IgD-negative memory B cell (primary cell): ENCODE measurements at regions not wholly inside any gene's neighbourhood (a gene's known extent, or its start where the extent isn't known, plus 50 kb on each side); places are given as distances from the start of the nearest gene placed in this dataset.

Experiments
- H3K27ac Mint-ChIP-seq, 3 donors: one replicate each; pipeline ENCODE4 v1.8.0; 2020 to 2022; ENCODE audit warnings: mild to moderate bottlenecking in 3 of 3, mixed read lengths in 3 of 3, moderate library complexity in 1 of 3
- H3K27me3 Mint-ChIP-seq: one replicate; pipeline ENCODE4 v1.8.0; 2021; ENCODE audit warnings: mixed read lengths
- H3K36me3 Mint-ChIP-seq: one replicate; pipeline ENCODE4 v1.8.0; 2020; ENCODE audit warnings: mild to moderate bottlenecking, mixed read lengths
- H3K4me1 Mint-ChIP-seq, 3 donors: one replicate each; pipeline ENCODE4 v1.8.0; 2020 to 2022; ENCODE audit warnings: mixed read lengths in 3 of 3, mild to moderate bottlenecking in 1 of 3
- H3K4me3 Mint-ChIP-seq, 4 donors: one replicate each; pipeline ENCODE4 v1.8.0; 2020 to 2022; ENCODE audit warnings: mild to moderate bottlenecking in 4 of 4, mixed read lengths in 4 of 4, moderate library complexity in 3 of 4
- H3K9me3 Mint-ChIP-seq, 3 donors: one replicate each; pipeline ENCODE4 v1.8.0; 2020 to 2021; ENCODE audit warnings: mixed read lengths in 3 of 3, mild to moderate bottlenecking in 1 of 3

DNA sequence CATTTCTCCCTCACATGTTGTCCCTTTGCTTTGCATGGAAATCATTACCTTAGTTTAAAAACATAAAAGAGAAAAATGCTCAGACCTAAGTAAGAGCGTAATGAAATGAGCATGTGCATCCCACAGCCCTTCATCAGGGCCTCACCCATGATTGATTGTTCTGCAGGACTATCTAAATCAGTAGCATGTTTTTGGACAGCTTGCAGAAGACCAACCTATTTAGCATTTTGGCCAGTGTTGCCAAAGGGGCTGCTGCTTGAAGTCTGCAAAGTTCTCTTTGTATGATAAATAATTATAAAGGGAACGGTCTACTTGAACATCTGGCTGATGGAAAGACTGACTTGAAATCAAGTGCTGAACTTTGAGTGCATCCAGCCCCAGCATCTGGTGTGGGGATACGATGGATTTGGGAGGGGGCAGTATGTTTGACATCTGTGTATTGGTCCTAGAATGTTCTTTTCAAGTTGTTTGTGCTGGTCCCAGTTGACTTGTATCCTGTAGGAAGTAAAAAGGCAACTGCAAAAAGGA is 76.1 kb upstream of the LIMCH1 start:
- H3K4me3 Mint-ChIP-seq = no peak overlapping the region
- no peaks in the 10 kb centered on the region for H3K27me3 Mint-ChIP-seq
- H3K9me3 Mint-ChIP-seq = peaks cover 0 to 4% (median 3%) of the 10 kb centered on the region in 3 donors
- no peaks in the 10 kb centered on the region for H3K4me1 Mint-ChIP-seq
- H3K27ac Mint-ChIP-seq = no peak overlapping the region
- peaks cover 1% of the 10 kb centered on the region for H3K36me3 Mint-ChIP-seq

DNA sequence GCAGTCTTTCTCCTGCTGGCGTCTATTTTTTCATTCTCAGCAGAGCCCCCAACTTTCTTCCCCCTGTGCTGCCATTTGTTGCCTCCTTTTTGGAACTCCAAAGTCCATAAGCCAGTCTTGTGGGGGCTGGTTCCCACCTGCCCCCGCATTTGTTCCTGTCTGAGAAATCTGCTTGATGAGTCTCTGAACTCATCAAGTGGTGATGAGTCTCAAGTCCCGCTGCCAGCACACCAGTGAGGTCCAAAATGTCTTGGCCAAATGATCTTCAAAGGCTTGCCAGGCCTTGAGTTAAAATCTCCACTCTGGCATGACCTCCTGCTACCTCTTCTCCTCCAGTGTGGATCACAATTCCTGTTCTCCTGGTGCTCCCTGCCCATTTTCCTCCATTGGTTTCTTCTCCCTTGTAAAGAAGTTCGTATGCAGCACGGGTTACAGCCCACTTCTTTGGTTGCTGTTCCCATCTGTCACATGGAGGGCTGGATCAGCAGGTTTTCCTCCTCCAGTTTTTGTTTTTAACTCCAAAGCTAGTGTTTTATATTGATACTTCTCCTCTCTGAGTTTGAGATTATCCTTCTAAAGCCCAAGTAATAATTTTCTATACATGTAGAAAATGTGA is 72.7 kb upstream of the LIMCH1 start:
- Mint-ChIP-seq H3K9me3 (peaks cover under 1 to 8% (median 1%) of the 10 kb centered on the region in 3 donors), H3K27ac (no peak overlapping the region)

DNA sequence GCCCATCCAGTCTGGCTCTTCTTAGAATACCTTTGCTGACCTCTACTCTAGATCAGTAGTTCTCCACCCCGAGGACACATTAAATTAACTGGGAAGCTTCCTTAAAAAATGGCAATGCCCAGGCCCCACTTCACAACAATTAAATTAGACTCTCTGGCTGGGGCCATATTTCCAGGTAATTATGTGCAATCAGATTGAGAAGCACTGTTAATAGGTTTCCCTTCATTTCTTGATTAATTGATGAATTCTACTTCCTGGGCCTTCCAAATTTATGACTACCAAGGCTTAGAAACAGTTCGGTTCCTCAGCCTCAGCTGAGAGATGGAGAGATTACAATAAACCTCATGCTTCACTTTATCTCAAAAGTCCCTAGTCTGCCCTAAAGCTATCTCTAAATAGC is 71.7 kb upstream of the LIMCH1 start:
- Mint-ChIP-seq H3K27ac (no peak overlapping the region), H3K4me1 (no peaks in the 10 kb centered on the region), H3K36me3 (peaks cover 1% of the 10 kb centered on the region), H3K9me3 (peaks cover 1 to 10% (median 4%) of the 10 kb centered on the region in 3 donors), H3K27me3 (peaks cover 2% of the 10 kb centered on the region), H3K4me3 (no peak overlapping the region)

More for the DNA sequence above, 72.7 kb upstream of the LIMCH1 start:
- peaks cover 1% of the 10 kb centered on the region for H3K36me3 Mint-ChIP-seq
- H3K4me1 Mint-ChIP-seq = no peaks in the 10 kb centered on the region
- no peak overlapping the region for H3K4me3 Mint-ChIP-seq
- H3K27me3 Mint-ChIP-seq = peaks cover 2% of the 10 kb centered on the region

DNA sequence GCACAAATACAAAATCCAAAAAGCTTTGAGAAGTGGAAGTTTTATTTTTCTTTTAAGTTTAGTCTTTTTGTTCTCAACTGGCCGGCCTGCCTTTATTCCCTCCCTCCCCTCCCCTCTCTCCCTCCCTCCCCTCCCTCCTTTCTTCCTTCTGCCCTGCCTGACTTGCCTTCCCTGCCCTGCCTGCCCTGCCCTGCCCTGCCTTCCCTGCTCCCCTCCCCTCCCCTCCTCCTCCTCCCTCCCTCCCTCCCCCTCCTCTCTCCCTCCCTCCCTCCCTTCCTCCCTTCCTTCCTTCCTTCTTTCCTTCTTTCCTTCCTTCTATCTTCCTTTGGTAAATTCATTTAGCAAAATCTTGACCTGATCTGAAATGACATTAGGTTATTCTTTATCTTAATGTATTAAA is 69.8 kb upstream of the LIMCH1 start:
- no peaks in the 10 kb centered on the region for H3K4me1 Mint-ChIP-seq
- no peak overlapping the region for H3K27ac Mint-ChIP-seq
- H3K9me3 Mint-ChIP-seq = peaks cover 1 to 10% (median 4%) of the 10 kb centered on the region in 3 donors
- H3K27me3 Mint-ChIP-seq = peaks cover 2% of the 10 kb centered on the region
- H3K36me3 Mint-ChIP-seq = peaks cover 1% of the 10 kb centered on the region
- no peak overlapping the region for H3K4me3 Mint-ChIP-seq

DNA sequence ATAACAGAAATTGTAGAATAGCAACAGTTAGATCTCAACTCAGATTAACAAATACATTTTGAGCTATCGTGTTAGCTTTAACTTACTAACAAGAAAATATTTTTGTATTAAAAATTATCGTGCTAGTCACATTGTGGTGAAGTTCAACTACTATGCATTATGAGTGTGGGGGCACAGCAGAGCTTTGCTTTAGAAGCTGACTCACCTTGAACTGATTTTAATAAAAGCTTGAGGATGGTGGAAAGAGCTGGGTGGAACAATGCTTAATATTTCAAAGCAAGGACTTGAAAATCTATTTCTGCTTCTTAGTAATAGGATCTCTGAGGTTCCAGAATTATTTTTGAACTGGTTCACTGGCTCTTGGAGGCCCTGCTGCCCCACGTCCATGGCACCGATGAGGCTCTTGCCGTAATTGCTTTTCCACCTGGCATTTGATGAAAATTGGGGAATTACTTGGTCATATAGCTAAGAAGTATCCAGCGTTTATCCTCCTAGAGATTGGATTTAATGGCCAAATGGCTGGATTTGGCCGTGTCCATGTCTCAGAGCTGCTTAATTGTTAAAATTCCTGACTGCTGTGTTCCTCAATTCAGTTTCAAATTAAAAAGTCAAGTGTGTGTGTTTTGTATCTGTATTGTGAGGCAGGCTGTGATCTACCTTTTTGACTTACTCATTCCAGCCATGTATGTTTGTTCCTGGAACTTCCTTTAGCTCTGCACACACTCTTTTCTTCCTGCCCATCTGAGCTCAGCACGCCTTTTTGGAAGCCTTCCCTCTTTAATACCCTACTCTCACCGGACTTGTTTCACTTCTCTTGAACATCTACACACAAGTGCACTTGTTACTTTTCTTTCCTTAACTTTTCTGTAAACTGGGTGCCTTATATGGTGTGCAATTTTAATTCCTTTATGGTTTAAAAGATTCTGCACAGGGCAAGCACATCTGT is 66.6 kb upstream of the LIMCH1 start:
- Mint-ChIP-seq H3K36me3 (no peaks in the 10 kb centered on the region), H3K4me3 (no peak overlapping the region), H3K27me3 (peaks cover 2% of the 10 kb centered on the region), H3K4me1 (no peaks in the 10 kb centered on the region), H3K27ac (no peak overlapping the region), H3K9me3 (peaks cover 2 to 9% (median 4%) of the 10 kb centered on the region in 3 donors)

DNA sequence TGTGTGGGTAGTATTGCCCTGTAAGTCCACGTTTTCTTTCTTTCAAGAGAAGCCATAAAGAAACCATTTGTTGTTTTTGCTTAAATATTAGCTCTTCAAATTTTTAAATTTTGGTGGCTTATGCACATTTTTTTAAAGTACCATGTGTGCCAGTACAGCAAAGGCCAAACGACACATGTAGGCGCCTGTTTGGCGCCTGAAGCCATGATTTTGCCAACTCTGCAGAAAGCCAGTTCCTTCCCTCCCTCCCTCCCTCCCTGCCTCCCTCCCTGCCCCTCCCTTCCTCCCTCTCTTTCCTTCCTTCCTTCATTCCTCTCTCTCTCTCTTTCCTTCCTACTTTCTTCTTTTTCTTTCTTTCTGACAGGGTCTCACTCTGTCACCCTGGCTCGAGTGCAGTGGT is 65.9 kb upstream of the LIMCH1 start:
- Mint-ChIP-seq H3K36me3 (no peaks in the 10 kb centered on the region), H3K4me1 (no peaks in the 10 kb centered on the region), H3K4me3 (no peak overlapping the region), H3K27me3 (peaks cover 2% of the 10 kb centered on the region), H3K27ac (no peak overlapping the region), H3K9me3 (peaks cover 2 to 9% (median 4%) of the 10 kb centered on the region in 3 donors)

DNA sequence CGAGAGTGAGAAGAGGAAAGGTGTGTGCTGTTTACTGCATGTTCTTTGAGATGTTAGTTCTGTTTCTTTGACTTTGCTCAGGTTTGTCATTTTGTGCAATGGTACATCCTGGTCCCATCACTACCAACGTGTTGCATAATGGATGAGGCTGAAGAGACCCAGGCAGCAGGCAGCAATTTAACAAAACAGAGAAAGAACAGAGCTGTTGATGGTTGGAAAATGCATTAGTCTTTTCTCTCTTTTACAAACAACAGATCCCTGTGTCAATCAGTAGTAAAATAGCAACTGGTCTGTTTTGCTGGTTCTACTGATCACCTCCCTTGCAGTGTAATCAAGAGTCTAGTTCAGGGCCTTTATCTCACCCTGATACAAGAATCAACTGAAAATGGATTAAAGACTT is 64.8 kb upstream of the LIMCH1 start:
- H3K36me3 Mint-ChIP-seq = peaks cover 2% of the 10 kb centered on the region
- H3K4me1 Mint-ChIP-seq = no peaks in the 10 kb centered on the region
- H3K27ac Mint-ChIP-seq = no peak overlapping the region
- no peak overlapping the region for H3K4me3 Mint-ChIP-seq
- peaks cover 2% of the 10 kb centered on the region for H3K27me3 Mint-ChIP-seq
- peaks cover 2 to 9% (median 4%) of the 10 kb centered on the region in 3 donors for H3K9me3 Mint-ChIP-seq

DNA sequence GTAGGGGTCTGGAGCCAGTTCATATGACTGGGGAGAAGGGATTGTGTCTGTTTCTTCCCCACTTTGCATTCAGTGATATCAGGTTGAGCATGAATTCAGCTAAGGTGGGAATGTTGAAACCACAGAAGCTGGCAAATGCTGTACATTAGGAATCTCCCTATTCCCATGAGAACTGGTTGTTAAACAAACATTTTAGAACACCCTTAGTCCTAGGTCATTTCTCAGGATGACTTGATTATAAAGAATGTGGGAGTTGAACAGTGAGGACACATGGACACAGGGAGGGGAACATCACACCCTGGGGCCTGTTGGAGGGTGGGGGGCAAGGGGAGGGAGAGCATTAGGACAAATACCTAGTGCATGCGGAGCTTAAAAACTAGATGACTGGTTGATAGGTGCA is 62.6 kb upstream of the LIMCH1 start:
- H3K9me3 Mint-ChIP-seq = peaks cover 2% of the 10 kb centered on the region in 3 donors
- no peak overlapping the region for H3K27ac Mint-ChIP-seq
- H3K36me3 Mint-ChIP-seq = peaks cover 2% of the 10 kb centered on the region
- no peaks in the 10 kb centered on the region for H3K4me1 Mint-ChIP-seq
- no peak overlapping the region for H3K4me3 Mint-ChIP-seq
- no peaks in the 10 kb centered on the region for H3K27me3 Mint-ChIP-seq

DNA sequence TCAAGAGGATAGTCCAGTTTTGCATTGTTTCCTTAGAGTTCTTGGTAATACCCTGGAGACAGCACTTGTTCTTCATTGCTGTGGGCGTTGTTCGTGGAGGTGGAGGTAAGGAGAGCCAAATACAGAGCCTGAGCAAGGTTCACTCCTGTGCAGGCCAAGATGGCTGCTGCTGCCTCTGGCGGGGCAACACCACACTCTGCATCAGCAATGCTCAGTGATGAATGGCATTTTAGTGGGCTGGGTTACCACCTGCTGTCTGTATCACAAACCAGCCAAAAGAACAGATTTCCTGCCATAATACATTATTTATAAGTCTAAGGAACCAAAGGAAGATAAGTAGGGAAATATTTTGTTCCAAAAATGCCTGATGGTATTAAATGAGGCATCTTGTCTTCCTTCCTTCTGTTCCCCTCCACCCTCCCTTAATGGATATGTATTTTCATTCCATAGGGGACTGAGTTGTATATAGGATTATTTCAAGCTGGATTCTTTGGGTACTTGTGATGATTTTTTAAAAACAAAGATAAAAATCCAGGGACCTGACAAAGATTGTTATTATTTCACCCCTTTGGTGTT is 61.6 kb upstream of the LIMCH1 start:
- peaks cover 2% of the 10 kb centered on the region for H3K36me3 Mint-ChIP-seq
- H3K4me3 Mint-ChIP-seq = no peak overlapping the region
- H3K27ac Mint-ChIP-seq = no peak overlapping the region
- no peaks in the 10 kb centered on the region for H3K4me1 Mint-ChIP-seq
- H3K27me3 Mint-ChIP-seq = no peaks in the 10 kb centered on the region
- peaks cover 0 to 2% (median 2%) of the 10 kb centered on the region in 3 donors for H3K9me3 Mint-ChIP-seq

DNA sequence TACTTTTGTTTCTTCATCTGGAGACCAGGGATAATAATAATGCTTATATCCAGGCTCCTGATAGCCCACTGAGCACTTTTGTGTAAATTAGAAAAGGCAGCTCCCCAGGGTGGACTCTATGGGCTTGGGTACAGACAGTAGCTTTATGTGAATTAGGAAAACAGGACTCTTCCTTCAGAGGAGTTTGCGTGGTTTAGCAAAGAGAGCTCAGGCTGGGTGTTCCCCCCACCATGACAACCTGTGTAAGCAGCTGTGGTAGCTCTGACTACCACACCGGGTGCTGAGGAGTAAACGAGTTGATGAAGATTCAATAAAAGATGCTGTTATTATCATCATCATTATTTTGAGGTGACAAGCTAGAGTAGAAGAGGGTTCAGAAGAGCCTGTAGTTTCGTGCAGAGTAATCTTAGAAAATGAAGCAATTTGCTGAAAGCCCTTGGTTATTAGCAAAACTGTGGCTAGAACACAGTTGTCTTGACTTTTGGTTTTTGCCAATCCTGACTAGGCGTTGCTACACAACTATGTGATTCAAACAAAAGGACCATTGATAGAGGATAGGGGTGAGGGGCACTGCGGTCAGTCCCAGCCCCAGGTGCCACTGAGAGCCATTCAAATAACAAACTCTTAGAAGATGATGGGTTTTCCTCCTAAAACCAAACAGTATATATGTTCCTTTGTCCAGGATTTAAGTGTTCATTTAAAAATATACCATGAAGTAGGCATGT is 60.6 kb upstream of the LIMCH1 start:
- Mint-ChIP-seq H3K4me1 (no peaks in the 10 kb centered on the region), H3K27ac (no peak overlapping the region), H3K9me3 (peaks cover 0 to 2% (median 2%) of the 10 kb centered on the region in 3 donors), H3K36me3 (peaks cover 2% of the 10 kb centered on the region), H3K27me3 (no peaks in the 10 kb centered on the region), H3K4me3 (no peak overlapping the region)

DNA sequence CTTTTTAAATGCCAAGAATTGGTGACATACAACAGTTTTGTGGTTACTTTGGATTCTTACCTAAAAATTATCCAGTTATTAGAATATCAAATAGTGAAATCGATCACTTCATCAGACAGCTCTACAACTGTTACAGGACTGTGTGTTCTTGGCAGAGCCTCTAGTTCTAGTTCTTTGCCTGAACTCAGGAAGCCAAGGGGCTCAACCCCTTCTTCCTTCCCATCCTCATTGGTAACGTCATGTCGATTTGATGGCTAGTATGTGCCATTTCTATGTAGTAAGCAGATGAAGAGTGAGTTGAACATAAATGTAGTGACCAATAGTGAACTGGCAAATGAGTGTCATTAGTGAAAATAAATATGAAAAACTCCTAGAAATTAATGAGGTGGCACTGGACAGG is 59.4 kb upstream of the LIMCH1 start:
- no peak overlapping the region for H3K27ac Mint-ChIP-seq
- H3K9me3 Mint-ChIP-seq = peaks cover 0 to 2% (median under 1%) of the 10 kb centered on the region in 3 donors
- H3K36me3 Mint-ChIP-seq = peaks cover 2% of the 10 kb centered on the region
- H3K4me3 Mint-ChIP-seq = no peak overlapping the region
- no peaks in the 10 kb centered on the region for H3K27me3 Mint-ChIP-seq
- H3K4me1 Mint-ChIP-seq = no peaks in the 10 kb centered on the region

DNA sequence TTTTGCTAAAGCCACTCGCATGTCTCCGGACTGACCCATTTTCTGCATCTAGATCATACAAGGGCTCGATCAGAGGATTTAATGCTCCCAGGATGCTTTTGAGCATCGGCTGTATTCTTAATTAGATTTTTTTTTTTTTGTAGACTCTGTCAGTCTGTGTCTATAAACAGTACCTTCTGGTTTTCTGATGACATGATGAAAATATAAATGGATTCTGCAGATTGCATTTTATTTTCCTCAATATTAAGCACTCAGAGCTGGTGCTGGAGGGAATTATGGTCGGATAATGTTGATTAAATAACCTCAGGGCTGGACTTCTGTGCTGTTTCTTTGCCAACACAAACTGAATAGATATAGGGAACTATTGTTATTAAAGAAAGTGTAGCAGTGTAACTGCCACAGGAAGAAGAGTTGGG is 57.1 kb upstream of the LIMCH1 start:
- H3K4me3 Mint-ChIP-seq = no peak overlapping the region
- H3K27ac Mint-ChIP-seq = no peak overlapping the region
- H3K4me1 Mint-ChIP-seq = peaks cover 0 to 1% (median 0%) of the 10 kb centered on the region in 3 donors
- no peaks in the 10 kb centered on the region for H3K27me3 Mint-ChIP-seq
- H3K36me3 Mint-ChIP-seq = peaks cover 2% of the 10 kb centered on the region
- peaks cover 0 to 2% (median 2%) of the 10 kb centered on the region in 3 donors for H3K9me3 Mint-ChIP-seq

DNA sequence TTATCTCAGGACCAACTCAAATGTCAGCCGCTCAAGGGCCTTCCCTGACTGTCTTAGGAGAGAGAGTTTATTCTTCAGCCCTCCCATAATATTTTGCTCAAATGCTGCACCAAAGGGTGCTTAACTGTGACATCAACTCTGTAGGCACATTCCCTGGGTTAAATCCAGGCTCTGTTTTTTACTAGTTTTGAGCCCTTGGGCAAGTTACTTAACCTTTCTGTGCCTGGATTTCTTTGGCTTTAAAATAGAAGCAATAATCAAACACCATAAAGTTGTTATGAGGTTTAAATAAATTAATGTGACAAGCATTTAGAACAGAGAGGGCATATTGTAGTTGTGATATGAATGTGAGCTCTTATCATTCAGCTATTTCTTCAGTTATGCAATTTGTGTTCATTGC is 54.2 kb upstream of the LIMCH1 start:
- no peak overlapping the region for H3K27ac Mint-ChIP-seq
- H3K9me3 Mint-ChIP-seq = peaks cover 0 to 2% (median 1%) of the 10 kb centered on the region in 3 donors
- peaks cover 0 to 1% (median 0%) of the 10 kb centered on the region in 3 donors for H3K4me1 Mint-ChIP-seq
- no peak overlapping the region for H3K4me3 Mint-ChIP-seq
- H3K36me3 Mint-ChIP-seq = no peaks in the 10 kb centered on the region
- no peaks in the 10 kb centered on the region for H3K27me3 Mint-ChIP-seq

DNA sequence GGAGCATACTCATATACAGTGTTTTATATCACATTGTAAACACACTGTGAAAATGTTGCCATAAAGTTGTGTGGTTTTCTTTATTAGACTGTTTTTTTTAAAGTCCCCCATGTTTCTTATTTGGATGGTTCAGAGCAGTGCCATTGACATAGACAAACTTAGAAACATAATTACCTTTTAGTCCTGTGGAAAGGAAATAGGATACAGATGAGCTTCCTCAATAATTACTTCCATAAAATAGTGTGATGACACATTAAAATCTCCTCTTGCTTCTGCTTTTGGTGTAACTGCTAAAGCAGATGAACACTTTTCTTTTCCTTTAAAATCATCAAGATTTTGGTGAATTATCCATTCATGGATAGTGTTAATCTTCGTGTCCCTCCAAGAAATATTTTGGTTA is 52.9 kb upstream of the LIMCH1 start:
- Mint-ChIP-seq H3K36me3 (no peaks in the 10 kb centered on the region), H3K27me3 (no peaks in the 10 kb centered on the region), H3K4me1 (peaks cover 0 to 1% (median 0%) of the 10 kb centered on the region in 3 donors), H3K27ac (no peak overlapping the region), H3K9me3 (peaks cover 0 to 2% (median 1%) of the 10 kb centered on the region in 3 donors), H3K4me3 (no peak overlapping the region)
